Duodenal mucosa (tissue), 2 donors: ENCODE measurements at regions not wholly inside any gene's neighbourhood (a gene's known extent, or its start where the extent isn't known, plus 50 kb on each side); places are given as distances from the start of the nearest gene placed in this dataset.
A peak's percentile ranks its signal among the peaks of the same experiment; 100 is the strongest.
"Not testable (repeated sequence)": the region's sequence is repeated elsewhere in the genome, so short reads cannot be mapped to it uniquely, and the experiment has no call there.

ENCODE experiments used
- H3K27ac ChIP-seq: one replicate; pipeline ENCODE4 v1.7.0; 2013; ENCODE audit warnings: low read depth, low read length
- H3K27me3 ChIP-seq, 2 donors: one replicate each; pipeline ENCODE4 v1.7.0; 2013; ENCODE audit warnings: low read length in 2 of 2, control low read depth in 1 of 2; ENCODE audit not compliant: insufficient read depth in 2 of 2, control insufficient read depth in 1 of 2
- H3K36me3 ChIP-seq, 2 donors: one replicate each; pipeline ENCODE4 v1.7.0; 2013; ENCODE audit warnings: low read length in 2 of 2, control low read depth in 1 of 2; ENCODE audit not compliant: insufficient read depth in 2 of 2, control insufficient read depth in 1 of 2
- H3K4me1 ChIP-seq, 2 donors: one replicate each; pipeline ENCODE4 v1.7.0; 2013; ENCODE audit warnings: low read length in 2 of 2, control low read depth in 1 of 2; ENCODE audit not compliant: insufficient read depth in 2 of 2, control insufficient read depth in 1 of 2
- H3K4me3 ChIP-seq, 2 donors: one replicate each; pipeline ENCODE4 v1.7.0; 2013; ENCODE audit warnings: low read length in 2 of 2, low read depth in 1 of 2
- H3K9ac ChIP-seq, 2 donors: one replicate each; pipeline ENCODE4 v1.7.0; 2013; ENCODE audit warnings: low read length in 2 of 2, low read depth in 1 of 2
- H3K9me3 ChIP-seq, 2 donors: one replicate each; pipeline ENCODE4 v1.7.0; 2013; ENCODE audit warnings: low read length in 2 of 2, control low read depth in 1 of 2; ENCODE audit not compliant: control insufficient read depth in 1 of 2

DNA sequence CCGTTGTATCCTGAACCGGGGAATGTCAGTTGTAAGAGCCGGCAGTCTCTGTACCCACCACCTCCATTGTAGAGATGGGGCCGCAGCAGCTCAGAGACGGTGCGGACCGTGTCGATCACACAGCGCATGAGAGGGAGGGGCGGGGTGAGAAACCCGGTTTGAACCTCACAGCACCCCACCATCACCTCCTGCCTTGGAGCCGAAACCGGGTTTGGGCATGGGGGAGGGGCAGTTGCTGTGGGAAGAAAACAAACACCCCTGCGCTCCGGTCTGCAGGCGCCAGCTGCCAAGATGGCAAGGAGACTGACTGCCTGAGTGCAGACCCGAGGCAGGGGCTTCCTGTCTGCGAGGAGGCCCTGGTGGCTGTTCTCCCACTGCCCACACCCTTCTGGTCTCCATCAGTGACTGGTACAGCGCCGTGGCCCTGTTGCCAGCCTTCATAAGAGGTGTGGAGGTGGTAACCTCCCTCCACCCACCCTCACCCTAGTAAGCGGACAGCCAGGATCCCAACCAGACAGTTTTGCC lies 69.2 kb upstream of the SSBP3 start:
- Histone ChIP-seq H3K4me3 (peak overlapping the region; percentile 31 to 51), H3K27ac (no peak overlapping the region)

GRCh38 chr1:54474310-54475251 lies 68.4 kb upstream of the SSBP3 start:
- Histone ChIP-seq H3K4me1 (peaks cover 14% of the 10 kb centered on the region in 2 donors), H3K27me3 (peaks cover 5 to 21% of the 10 kb centered on the region in 2 donors), H3K27ac (no peak overlapping the region), H3K4me3 (peak overlapping the region; percentile 31 to 51), H3K9me3 (no peaks in the 10 kb centered on the region), H3K36me3 (no peaks in the 10 kb centered on the region), H3K9ac (peak overlapping the region in 1 of 2 donors; percentile 25)

More for the DNA sequence above, 69.2 kb upstream of the SSBP3 start:
- no peaks in the 10 kb centered on the region for H3K36me3 ChIP-seq
- no peaks in the 10 kb centered on the region for H3K9me3 ChIP-seq
- H3K4me1 ChIP-seq = peaks cover 14 to 20% of the 10 kb centered on the region in 2 donors
- peaks cover 5 to 21% of the 10 kb centered on the region in 2 donors for H3K27me3 ChIP-seq
- H3K9ac ChIP-seq = peak overlapping the region in 1 of 2 donors; percentile 25

DNA sequence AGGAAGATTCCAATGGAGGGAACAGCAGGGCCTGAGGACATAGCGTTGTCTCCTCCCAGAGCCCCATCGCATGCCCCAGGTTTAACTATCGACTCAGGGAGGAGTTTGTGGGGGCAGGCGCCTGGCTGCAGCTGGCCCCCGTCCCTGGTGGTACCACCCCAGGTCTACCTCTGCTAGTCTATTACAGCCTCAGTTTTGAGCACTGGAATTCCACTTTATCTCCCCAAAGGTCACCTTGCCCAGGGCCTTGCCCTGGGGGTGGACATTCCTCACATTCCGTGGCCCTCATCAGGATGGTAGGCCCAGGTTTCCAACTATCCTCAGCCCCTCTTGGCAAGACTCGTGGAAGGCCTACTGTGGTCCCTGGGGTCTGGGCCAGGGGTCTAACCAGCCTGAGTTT lies 65.4 kb upstream of the SSBP3 start:
- no peak overlapping the region for H3K9ac ChIP-seq
- no peak overlapping the region for H3K4me3 ChIP-seq
- peaks cover 12 to 14% of the 10 kb centered on the region in 2 donors for H3K4me1 ChIP-seq
- H3K27me3 ChIP-seq = peaks cover 5 to 21% of the 10 kb centered on the region in 2 donors
- no peaks in the 10 kb centered on the region for H3K9me3 ChIP-seq
- no peak overlapping the region for H3K27ac ChIP-seq
- H3K36me3 ChIP-seq = no peaks in the 10 kb centered on the region

DNA sequence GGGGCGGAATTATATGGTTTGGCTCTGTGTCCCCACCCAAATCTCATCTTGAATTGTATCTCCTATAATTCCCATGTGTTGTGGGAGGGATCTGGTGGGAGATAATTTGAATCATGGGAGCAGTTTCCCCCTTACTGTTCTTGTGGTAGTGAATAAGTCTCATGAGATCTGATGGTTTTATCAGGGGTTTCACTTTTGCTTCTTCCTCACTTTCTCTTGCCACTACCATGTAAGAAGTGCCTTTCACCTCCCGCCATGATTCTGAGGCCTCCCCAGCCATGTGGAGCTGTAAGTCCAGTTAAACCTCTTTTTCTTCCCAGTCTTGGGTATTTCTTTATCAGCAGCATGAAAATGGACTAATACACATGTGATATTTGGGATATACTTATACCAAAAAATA lies 63.2 kb upstream of the SSBP3 start:
- H3K9me3 ChIP-seq, H3K4me3 ChIP-seq, H3K27me3 ChIP-seq, H3K27ac ChIP-seq, H3K9ac ChIP-seq, H3K36me3 ChIP-seq: not testable (repeated sequence)
- peaks cover 8 to 13% of the 10 kb centered on the region in 2 donors for H3K4me1 ChIP-seq

DNA sequence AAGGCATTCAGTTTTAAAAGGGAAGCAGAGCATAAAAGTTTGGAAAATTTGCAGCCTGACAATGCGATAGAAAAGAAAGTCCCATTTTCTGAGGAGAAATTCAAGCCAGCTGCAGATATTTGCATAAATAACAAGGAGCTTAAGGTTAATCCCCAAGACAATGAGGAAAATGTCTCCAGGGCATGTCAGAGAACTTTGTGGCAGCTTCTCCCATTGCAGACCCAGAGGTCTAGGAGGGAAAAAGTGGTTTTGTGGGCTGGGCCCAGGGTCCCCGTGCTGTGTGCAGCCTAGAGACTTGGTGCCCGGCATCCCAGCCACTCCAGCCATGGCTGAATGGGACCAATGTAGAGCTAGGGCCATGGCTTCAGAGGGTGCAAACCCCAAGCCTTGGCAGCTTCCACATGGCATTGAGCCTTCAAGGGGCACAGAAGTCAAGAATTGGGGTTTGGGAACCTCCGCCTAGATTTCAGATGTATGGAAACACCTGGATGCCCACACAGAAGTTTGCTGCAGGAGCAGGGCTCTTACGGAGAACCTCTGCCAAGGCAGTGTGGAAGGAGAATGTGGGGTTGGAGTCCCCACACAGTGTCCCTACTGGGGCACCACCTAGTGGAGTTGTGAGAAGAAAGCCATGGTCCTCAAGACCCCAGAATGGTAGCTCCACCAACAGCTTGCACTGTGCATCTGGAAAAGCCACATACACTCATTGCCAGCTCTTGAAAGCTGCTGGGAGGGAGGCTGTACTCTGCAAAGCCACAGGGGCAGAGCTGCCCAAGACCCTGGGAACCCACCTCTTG lies 62.3 kb upstream of the SSBP3 start:
- H3K4me3 ChIP-seq, H3K27me3 ChIP-seq, H3K9ac ChIP-seq, H3K27ac ChIP-seq, H3K36me3 ChIP-seq, H3K9me3 ChIP-seq: not testable (repeated sequence)
- peaks cover 14 to 15% of the 10 kb centered on the region in 2 donors for H3K4me1 ChIP-seq

- no peak overlapping the region for H3K9ac ChIP-seq
- H3K27me3 ChIP-seq = no peaks in the 10 kb centered on the region
- no peak overlapping the region for H3K27ac ChIP-seq
- no peaks in the 10 kb centered on the region for H3K9me3 ChIP-seq
- H3K4me1 ChIP-seq = peaks cover 21 to 24% of the 10 kb centered on the region in 2 donors
- no peaks in the 10 kb centered on the region for H3K36me3 ChIP-seq
- H3K4me3 ChIP-seq = no peak overlapping the region
Measured at GRCh38 chr1:54465351-54465811, 59.2 kb upstream of the SSBP3 start.

DNA sequence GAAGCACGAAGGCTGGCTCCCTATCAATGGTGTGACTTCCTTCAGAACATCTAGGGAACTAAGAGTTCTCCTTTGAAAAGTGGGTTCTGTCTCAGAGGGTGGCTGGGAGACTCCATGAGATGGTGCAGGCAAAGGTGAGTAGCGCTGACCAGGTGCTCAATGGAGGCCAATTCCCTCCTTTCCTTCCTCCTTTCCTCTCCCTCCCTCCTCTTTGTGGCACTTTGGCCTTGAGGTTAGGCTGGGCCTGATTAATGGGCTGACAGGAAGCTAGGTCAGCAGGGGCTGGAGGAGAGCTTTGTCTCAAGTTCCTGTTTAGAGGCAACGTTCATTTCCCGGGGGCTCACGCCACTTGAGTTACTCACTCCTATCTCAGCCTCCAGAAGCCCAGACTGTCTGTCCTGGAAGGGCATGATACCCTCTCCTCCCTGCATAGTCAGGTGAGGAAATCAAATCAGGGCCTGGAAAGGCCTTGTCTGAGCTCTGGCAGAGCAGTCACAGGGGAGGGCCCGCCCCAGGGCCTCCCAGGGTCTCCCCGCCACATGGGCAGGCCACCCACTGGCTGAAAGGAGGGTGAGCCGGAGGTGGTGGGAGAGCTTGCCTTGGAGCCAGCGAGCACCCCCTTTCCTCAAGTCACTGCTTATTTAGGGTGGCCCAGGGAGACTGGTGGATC lies 58.4 kb upstream of the SSBP3 start:
- no peaks in the 10 kb centered on the region for H3K36me3 ChIP-seq
- no peak overlapping the region for H3K9ac ChIP-seq
- H3K27ac ChIP-seq = no peak overlapping the region
- peaks cover 21 to 24% of the 10 kb centered on the region in 2 donors for H3K4me1 ChIP-seq
- no peaks in the 10 kb centered on the region for H3K9me3 ChIP-seq
- H3K4me3 ChIP-seq = no peak overlapping the region
- H3K27me3 ChIP-seq = no peaks in the 10 kb centered on the region

DNA sequence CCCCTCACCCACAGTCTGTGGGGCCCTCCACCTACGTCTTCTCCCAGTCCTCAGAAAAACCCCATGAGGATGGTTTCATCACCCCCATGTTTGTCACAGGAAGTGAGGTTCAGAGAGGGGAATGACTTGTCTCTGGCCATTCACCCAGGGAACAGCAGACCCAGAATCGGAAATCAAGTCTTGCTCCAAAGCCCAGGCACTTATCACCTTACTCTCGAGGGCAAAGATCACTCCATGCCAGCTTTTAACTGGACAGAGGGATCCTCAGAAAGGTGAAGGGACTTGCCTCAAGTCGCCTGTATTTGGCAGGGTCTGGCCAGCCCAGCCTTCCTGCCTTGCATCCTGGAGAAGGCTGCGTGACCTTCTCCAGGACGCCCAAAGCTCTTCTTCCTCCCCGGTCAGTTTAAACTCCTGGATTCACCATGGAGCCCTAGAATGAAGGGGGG lies 57.9 kb upstream of the SSBP3 start:
- Histone ChIP-seq H3K9me3 (no peaks in the 10 kb centered on the region), H3K4me3 (no peak overlapping the region), H3K9ac (no peak overlapping the region), H3K27me3 (no peaks in the 10 kb centered on the region), H3K27ac (no peak overlapping the region), H3K4me1 (peaks cover 21 to 24% of the 10 kb centered on the region in 2 donors), H3K36me3 (no peaks in the 10 kb centered on the region)

DNA sequence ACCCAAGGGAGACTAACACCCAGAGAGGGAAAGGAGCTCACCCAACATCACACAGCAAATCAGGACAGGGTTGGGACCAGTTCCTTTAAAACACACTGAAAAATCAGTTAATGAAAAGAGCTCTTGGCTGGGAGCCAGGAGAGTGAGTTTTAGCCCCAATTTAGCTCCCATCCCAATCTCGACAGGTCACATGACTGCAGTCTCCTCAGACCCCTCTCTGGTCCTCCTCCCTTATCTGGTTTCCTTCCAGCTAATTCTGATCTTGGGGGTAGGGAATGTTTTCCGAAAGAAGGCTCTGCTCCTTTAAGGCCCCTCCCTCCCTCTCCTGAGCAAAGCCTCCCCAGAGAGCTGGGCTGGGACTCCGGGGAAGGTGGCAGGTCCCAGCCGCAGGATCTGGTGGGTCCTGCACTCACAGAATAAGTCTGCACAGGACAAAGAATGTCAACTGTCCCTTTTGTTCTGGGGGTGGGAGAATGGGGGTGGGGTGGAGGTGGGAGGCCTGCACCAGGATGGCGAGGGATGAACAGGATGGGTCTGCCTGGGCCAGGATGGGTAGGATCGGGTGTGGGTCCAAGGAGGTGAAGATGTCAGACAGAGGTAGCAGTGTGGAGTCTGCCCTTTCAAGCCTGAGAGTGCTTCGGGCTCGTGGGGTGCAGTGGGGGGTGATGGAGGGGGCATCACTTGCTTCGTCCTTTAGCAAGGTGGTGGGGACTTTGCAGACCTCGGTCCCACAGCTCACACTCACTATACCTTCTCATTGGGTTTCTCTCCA lies 57.3 kb upstream of the SSBP3 start:
- Histone ChIP-seq H3K36me3 (no peaks in the 10 kb centered on the region), H3K9ac (no peak overlapping the region), H3K4me1 (peaks cover 21 to 24% of the 10 kb centered on the region in 2 donors), H3K27ac (no peak overlapping the region), H3K9me3 (no peaks in the 10 kb centered on the region), H3K4me3 (no peak overlapping the region), H3K27me3 (no peaks in the 10 kb centered on the region)
